GM13977 (cell line): ENCODE measurements at regions not wholly inside any gene's neighbourhood (a gene's known extent, or its start where the extent isn't known, plus 50 kb on each side); places are given as distances from the start of the nearest gene placed in this dataset.

Experiments used
- DNase-seq: peaks from one replicate; pipeline ENCODE4 v3.0.0; 2012; ENCODE audit warnings: low spot score
- in situ Hi-C: fragments of 300-500 bp; cut with MboI; formaldehyde crosslinking; loops from one replicate; pipeline ENCODE4 v1.12.0; 2022; ENCODE audit warnings: low sequenced_read_pairs, low pct_unique_long_range_greater_than_20kb, mixed read lengths, inconsistent platforms; ENCODE audit not compliant: unreplicated experiment
- TF ChIP-seq, protein P1 (sequence below): IDR thresholded peaks from 2 replicates; pipeline ENCODE4 v1.5.1; 2012; ENCODE audit warnings: mild to moderate bottlenecking, control low read depth; ENCODE audit not compliant: insufficient read depth; ENCODE audit errors: extremely low read depth, missing control alignments

DNA sequence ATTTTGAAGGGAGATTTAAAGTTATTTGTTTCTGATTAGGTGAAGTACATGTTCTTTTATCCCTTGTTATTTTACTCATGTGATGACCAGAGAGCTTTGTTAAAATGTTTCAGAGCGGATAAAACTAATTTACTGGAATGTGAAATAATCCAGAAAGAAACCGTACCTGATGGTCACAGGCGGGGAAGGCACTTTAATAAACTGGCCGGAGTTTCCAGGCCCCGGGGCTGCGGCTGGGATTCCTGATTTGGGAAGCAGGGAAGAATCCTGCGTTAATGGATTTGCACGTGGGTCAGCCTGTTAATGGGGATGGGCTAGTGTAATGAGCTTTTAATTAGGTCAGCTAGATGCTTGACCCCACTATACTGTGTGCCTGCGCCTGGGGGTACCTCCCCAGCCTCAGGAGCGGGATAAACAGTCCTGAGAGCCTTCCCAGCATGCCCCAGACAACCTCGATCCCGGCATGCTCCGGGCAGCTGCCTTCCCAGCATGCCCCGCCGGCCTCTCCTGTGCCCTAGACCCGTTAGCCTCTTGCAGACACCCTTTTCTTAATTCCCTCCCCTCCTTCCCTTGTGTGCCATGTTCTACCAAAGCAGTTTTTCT, 208.6 kb upstream of the CDKN3 start:
- DNase-seq, result no peak
- in situ Hi-C loops, result no loop called here
- TF ChIP-seq, protein P1, sequence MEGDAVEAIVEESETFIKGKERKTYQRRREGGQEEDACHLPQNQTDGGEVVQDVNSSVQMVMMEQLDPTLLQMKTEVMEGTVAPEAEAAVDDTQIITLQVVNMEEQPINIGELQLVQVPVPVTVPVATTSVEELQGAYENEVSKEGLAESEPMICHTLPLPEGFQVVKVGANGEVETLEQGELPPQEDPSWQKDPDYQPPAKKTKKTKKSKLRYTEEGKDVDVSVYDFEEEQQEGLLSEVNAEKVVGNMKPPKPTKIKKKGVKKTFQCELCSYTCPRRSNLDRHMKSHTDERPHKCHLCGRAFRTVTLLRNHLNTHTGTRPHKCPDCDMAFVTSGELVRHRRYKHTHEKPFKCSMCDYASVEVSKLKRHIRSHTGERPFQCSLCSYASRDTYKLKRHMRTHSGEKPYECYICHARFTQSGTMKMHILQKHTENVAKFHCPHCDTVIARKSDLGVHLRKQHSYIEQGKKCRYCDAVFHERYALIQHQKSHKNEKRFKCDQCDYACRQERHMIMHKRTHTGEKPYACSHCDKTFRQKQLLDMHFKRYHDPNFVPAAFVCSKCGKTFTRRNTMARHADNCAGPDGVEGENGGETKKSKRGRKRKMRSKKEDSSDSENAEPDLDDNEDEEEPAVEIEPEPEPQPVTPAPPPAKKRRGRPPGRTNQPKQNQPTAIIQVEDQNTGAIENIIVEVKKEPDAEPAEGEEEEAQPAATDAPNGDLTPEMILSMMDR, result no peak

DNA sequence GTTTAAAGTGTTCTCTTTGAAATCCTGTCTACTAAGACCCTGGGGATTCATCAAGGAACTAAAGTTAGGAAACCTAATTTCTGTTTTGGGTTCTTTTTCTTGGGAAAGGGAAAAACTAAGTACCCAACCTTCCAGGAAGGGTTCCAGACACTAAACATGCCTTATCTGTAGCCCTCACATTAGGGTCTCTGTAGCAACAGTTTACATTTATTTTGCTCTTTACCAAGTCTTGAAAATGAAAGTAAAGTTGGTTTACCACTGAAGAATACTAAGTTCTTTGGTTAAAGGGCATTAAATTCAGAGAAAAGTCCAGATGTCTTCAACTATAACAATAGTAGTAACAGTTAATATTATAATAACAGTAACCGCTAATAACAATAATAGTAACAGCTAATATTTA, 207.5 kb upstream of the CDKN3 start:
- TF ChIP-seq, protein P1, result no peak
- no peak for DNase-seq
- in situ Hi-C loops, result no loop called here

DNA sequence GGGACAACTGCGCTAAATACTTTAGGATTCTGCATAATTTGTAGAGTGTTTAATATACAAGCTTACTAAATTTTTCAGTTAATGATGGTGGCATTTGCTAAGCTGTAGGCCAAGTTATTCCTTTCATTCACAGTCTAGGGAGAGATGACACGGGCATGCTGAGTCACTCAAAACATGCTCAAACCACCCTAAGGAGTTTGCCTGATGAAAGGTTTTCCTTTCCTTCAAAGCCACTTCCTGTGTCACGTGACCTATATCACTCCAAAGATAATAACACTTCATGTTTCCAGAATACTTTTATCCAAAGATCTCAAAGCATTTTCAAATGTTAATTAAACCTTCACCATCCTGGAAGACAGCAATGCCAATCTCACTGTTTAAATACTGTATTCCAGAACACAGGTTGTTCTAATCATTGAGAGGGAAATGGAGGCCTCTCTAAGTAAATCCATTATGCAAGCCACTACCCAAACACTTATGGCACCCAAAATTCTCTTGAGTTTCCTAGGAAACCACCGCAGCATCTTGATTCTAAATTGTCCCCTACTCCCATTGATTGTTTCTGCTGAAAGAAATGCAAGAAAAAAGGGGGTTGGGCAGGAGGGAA, 207.0 kb upstream of the CDKN3 start:
- TF ChIP-seq, protein P1, result no peak
- DNase-seq, result no peak
- in situ Hi-C loops, result no loop called here

GRCh38 chr14:54191846-54192245, 205.0 kb upstream of the CDKN3 start:
- in situ Hi-C loops, result no loop called here
- no peak for DNase-seq
- TF ChIP-seq, protein P1, result no peak

DNA sequence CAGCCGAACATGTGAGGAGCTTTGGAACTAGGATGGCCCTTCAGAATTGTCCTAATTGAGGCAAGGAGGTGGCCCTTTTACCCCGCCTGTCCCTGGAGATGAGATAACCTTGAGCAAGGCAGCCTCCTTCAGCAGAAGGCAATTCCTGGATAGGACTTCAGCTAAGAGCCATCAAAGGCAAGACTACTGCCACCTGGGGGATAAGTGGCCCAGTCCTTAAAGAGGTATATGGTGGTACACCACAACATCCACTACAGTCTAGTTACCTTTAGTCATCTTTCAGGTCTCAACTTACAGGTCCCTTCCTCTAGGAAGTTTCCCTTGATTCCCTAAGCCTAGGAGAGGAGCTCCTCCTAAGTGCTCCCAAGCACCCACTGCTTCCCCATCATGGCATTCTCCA, 204.2 kb upstream of the CDKN3 start:
- no peak for DNase-seq
- in situ Hi-C loops, result no loop called here
- TF ChIP-seq, protein P1, result no peak

GRCh38 chr14:54193871-54194270, 202.9 kb upstream of the CDKN3 start:
- DNase-seq, result no peak
- in situ Hi-C loops, result no loop called here
- TF ChIP-seq, protein P1, result no peak
